HG02970 (cell line): ENCODE measurements at regions not wholly inside any gene's neighbourhood (a gene's known extent, or its start where the extent isn't known, plus 50 kb on each side); places are given as distances from the start of the nearest gene placed in this dataset.

Experiments used
- ATAC-seq: cut with Tn5 transposase; IDR thresholded peaks from one replicate; pipeline ENCODE4 v1.9.1; 2021; ENCODE audit warnings: mild to moderate bottlenecking, moderate library complexity, moderate number of reproducible peaks; ENCODE audit not compliant: unreplicated experiment, low FRiP score

- ATAC-seq = no peak
Measured at GRCh38 chr20:12345978-12346377, 428.3 kb downstream of the BTBD3 start.

GRCh38 chr20:12353842-12354241 is 436.1 kb downstream of the BTBD3 start:
- no peak for ATAC-seq

- no peak for ATAC-seq
Measured at GRCh38 chr20:12354725-12355124, 437.0 kb downstream of the BTBD3 start.

GRCh38 chr20:12355185-12355584 is 437.5 kb downstream of the BTBD3 start:
- ATAC-seq = no peak

- no peak for ATAC-seq
Measured at GRCh38 chr20:12358006-12358654, 440.4 kb downstream of the BTBD3 start.

GRCh38 chr20:12358655-12359009 is 440.9 kb downstream of the BTBD3 start:
- no peak for ATAC-seq

- no peak for ATAC-seq
Measured at GRCh38 chr20:12371990-12372389, 454.3 kb downstream of the BTBD3 start.

- no peak for ATAC-seq
Measured at GRCh38 chr20:12372557-12372956, 454.9 kb downstream of the BTBD3 start.

GRCh38 chr20:12375967-12376366 is 458.3 kb downstream of the BTBD3 start:
- ATAC-seq = no peak

- ATAC-seq = no peak
Measured at GRCh38 chr20:12383821-12384220, 466.1 kb downstream of the BTBD3 start.

GRCh38 chr20:12386821-12387220 is 469.1 kb downstream of the BTBD3 start:
- ATAC-seq = no peak

- ATAC-seq = no peak
Measured at GRCh38 chr20:12391099-12391498, 473.4 kb downstream of the BTBD3 start.

GRCh38 chr20:12394786-12395185 is 477.1 kb downstream of the BTBD3 start:
- no peak for ATAC-seq

- ATAC-seq = no peak
Measured at GRCh38 chr20:12395353-12395752, 477.7 kb downstream of the BTBD3 start.

GRCh38 chr20:12395760-12396159 is 478.1 kb downstream of the BTBD3 start:
- ATAC-seq = no peak

GRCh38 chr20:12399110-12399836 is 481.6 kb downstream of the BTBD3 start:
- ATAC-seq = no peak

GRCh38 chr20:12404941-12405340 is 487.2 kb downstream of the BTBD3 start:
- ATAC-seq = no peak

- no peak for ATAC-seq
Measured at GRCh38 chr20:12406978-12407377, 489.3 kb downstream of the BTBD3 start.

GRCh38 chr20:12409501-12409900 is 491.8 kb downstream of the BTBD3 start:
- ATAC-seq = no peak

- no peak for ATAC-seq
Measured at GRCh38 chr20:12410783-12411182, 493.1 kb downstream of the BTBD3 start.

- ATAC-seq = no peak
Measured at GRCh38 chr20:12411246-12411940, 493.7 kb downstream of the BTBD3 start.

- no peak for ATAC-seq
Measured at GRCh38 chr20:12413116-12413515, 495.4 kb downstream of the BTBD3 start.
